T-helper 17 cell (primary cell): ENCODE measurements at regions not wholly inside any gene's neighbourhood (a gene's known extent, or its start where the extent isn't known, plus 50 kb on each side); places are given as distances from the start of the nearest gene placed in this dataset.

Experiments
- ATAC-seq: fragments of 150-1000 bp; cut with Tn5 transposase; 2 replicates; pipeline ENCODE4 v1.10.0; 2021; ENCODE audit warnings: mild to moderate bottlenecking, moderate library complexity
- DNase-seq, 3 donors: peaks; one replicate each; pipeline versions ENCODE4 v3.0.0 to v3.0.0-alpha.2; 2020 to 2021
- H3K9me3 ChIP-seq: one replicate; pipeline ENCODE4 v1.7.0; 2013; ENCODE audit warnings: low read length, mild to moderate bottlenecking; ENCODE audit not compliant: control insufficient read depth, poor library complexity, severe bottlenecking
- H3K27ac Mint-ChIP-seq: one replicate; pipeline ENCODE4 v1.8.0; 2022; ENCODE audit warnings: mild to moderate bottlenecking, moderate library complexity, mixed read lengths
- H3K27me3 Mint-ChIP-seq: one replicate; pipeline ENCODE4 v1.8.0; 2022; ENCODE audit warnings: mixed read lengths
- H3K36me3 Mint-ChIP-seq: one replicate; pipeline ENCODE4 v1.8.0; 2022; ENCODE audit warnings: low read depth, mixed read lengths
- H3K4me1 Mint-ChIP-seq: one replicate; pipeline ENCODE4 v1.8.0; 2022; ENCODE audit warnings: mild to moderate bottlenecking, mixed read lengths
- H3K4me3 Mint-ChIP-seq: one replicate; pipeline ENCODE4 v1.8.0; 2022; ENCODE audit warnings: mild to moderate bottlenecking, moderate library complexity, mixed read lengths

DNA sequence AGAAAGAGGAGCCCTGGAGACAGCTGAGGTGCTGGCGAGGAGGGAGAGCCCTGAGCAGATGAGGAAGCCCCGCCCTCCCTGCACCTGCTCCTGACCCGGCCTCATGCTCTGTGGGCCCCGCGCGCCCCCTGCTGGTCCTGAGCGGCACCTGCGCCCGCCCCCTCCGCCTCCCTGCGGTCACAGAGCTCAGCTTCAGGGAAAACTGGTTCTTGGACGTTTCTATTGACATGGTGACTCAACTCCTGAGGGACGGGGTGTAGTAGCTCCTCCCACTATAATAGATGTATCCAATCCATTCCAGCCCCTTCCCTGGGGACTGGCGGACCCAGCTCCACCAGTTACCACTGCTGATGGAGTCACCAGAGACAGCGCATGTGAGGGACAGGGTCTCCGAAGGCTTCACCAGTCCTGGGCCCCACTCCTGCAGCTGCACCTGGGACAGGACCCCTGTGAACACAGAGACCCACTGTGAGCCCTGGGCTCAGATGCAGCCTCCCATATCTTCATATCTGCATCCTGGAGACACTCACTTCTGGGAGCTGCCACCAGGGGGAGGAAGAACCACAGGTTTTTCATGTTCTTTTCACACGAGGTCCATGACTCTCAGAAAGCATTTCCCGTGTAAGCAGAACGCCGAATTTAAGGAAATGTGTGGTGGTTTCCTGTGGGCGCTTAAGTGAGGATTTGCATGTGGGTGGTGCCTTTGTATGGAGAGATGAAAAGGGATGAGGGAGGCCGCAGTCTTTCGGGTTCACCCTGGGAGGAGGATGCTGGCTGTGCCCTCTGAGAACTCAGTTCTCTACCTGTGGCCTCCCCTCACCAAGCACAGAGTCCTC lies 1346.4 kb downstream of the TMEM121 start:
- H3K9me3 ChIP-seq, result no peaks in the 10 kb centered on the region
- peak overlapping the region; percentile 27 for H3K27ac Mint-ChIP-seq
- H3K4me1 Mint-ChIP-seq, result peaks cover 10% of the 10 kb centered on the region
- no peaks in the 10 kb centered on the region for H3K36me3 Mint-ChIP-seq
- DNase-seq (peak; percentile 61 to 79 (median 67)), ATAC-seq (peak; percentile 88)
- peak overlapping the region; percentile 57 for H3K4me3 Mint-ChIP-seq
- H3K27me3 Mint-ChIP-seq, result peaks cover 44% of the 10 kb centered on the region

DNA sequence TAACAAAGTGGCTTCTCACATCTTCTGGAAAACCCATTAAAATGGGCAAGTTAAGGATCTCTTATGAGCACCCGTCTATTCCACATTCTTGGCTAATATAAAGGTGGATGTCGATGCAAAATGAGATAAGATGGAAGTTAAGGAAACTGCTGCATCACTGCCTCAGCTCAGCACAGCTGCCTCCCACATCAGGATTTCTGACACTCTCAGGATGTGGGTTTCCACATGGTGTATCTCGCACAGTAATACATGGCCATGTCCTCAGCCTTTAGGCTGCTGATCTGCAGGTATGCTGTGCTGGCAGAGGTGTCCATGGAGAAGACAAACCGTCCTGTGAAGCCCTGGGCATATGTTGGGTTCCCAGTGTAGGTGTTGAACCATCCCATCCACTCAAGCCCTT lies 1348.0 kb downstream of the TMEM121 start:
- H3K27me3 Mint-ChIP-seq, result peaks cover 38% of the 10 kb centered on the region
- ATAC-seq, result no peak

DNA sequence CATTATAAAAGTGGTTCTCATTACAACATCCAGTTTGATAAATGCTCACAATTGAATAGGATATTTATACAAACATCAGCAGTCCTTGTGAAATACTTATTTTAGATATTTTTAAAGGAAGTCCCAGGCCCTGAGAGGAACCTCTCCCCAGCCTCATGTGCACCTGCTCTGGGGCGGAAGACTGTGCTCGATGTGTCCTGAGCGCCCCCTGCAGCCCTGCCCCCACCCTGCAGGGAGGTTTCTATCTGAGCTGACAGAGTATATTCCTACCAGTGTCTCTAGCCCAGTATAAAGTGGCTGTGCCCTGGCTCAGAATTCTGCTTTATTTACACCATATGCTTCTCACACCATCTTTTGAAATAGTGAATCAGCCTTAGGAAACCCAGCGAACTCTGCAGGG lies 1349.1 kb downstream of the TMEM121 start:
- peak in 1 of 3 donors; percentile 25 for DNase-seq
- no peaks in the 10 kb centered on the region for H3K36me3 Mint-ChIP-seq
- peaks cover 26% of the 10 kb centered on the region for H3K27me3 Mint-ChIP-seq
- peak; percentile 50 for ATAC-seq
- peaks cover 10% of the 10 kb centered on the region for H3K4me1 Mint-ChIP-seq
- peak overlapping the region; percentile 16 for H3K27ac Mint-ChIP-seq
- no peaks in the 10 kb centered on the region for H3K9me3 ChIP-seq
- H3K4me3 Mint-ChIP-seq, result no peak overlapping the region

More for the DNA sequence above, 1348.0 kb downstream of the TMEM121 start:
- no peak for DNase-seq
- no peaks in the 10 kb centered on the region for H3K9me3 ChIP-seq
- Mint-ChIP-seq H3K27ac (no peak overlapping the region), H3K4me1 (peaks cover 10% of the 10 kb centered on the region), H3K4me3 (no peak overlapping the region), H3K36me3 (no peaks in the 10 kb centered on the region)

- Mint-ChIP-seq H3K36me3 (no peaks in the 10 kb centered on the region), H3K4me1 (peaks cover 10% of the 10 kb centered on the region), H3K27ac (no peak overlapping the region), H3K27me3 (peaks cover 18% of the 10 kb centered on the region), H3K4me3 (no peak overlapping the region)
- ATAC-seq (no peak), DNase-seq (no peak)
- no peaks in the 10 kb centered on the region for H3K9me3 ChIP-seq
Observed at GRCh38 chr14:106876711-106877110, 1350.3 kb downstream of the TMEM121 start.

DNA sequence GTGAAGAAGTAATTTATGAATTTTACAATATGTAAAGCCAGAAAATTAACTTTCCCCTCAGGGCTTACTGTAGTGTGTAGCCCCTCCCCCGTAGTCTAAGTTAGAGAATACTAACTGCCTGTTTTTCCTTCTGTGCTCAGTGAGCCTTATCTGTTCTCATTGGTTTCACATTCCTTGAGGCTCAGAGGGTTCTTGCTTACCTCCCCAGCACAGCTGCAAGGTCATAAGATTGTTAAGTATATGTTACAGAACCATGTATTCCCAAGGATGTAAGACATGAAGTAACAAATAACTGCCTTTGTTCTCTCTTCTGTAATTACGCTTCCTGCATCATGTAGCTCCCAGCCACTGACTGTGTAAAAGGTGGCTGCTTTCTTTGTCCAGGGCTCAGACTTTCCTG lies 1351.1 kb downstream of the TMEM121 start:
- Mint-ChIP-seq H3K27me3 (peaks cover 18% of the 10 kb centered on the region), H3K36me3 (no peaks in the 10 kb centered on the region), H3K4me3 (no peak overlapping the region), H3K4me1 (peaks cover 7% of the 10 kb centered on the region), H3K27ac (no peak overlapping the region)
- DNase-seq, result no peak
- no peak for ATAC-seq
- no peaks in the 10 kb centered on the region for H3K9me3 ChIP-seq

GRCh38 chr14:106879241-106879640 lies 1352.9 kb downstream of the TMEM121 start:
- peak; percentile 47 for ATAC-seq
- Mint-ChIP-seq H3K27ac (no peak overlapping the region), H3K4me1 (no peaks in the 10 kb centered on the region), H3K27me3 (peaks cover 18% of the 10 kb centered on the region), H3K4me3 (no peak overlapping the region), H3K36me3 (no peaks in the 10 kb centered on the region)
- no peaks in the 10 kb centered on the region for H3K9me3 ChIP-seq
- no peak for DNase-seq

DNA sequence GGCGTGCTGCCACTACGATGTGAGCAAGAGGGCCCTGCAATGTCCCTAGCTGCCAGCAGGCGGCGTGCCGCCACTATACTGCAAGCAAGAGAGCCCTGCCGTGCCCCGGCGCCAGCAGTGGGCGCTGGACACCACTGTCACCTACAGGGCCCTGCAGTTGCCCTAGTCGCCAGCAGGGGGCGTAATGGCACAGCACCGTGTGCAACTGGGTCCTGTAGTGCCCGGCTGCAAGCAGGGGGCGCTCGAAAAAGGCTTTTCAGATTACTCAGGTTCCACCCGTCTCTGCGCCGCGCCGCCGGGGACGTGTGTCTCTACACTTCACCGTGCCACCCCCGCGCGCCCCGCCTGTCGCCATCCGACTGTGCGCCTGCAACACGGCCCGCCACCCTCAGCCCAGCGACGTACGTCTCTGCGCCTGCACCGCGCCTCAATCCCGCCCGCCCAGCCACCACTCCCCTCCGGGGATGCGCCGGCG lies 1356.9 kb downstream of the TMEM121 start:
- Mint-ChIP-seq H3K4me1 (no peaks in the 10 kb centered on the region), H3K27me3 (peaks cover under 1% of the 10 kb centered on the region), H3K27ac (no peak overlapping the region)

More for the DNA sequence above, 1356.9 kb downstream of the TMEM121 start:
- no peaks in the 10 kb centered on the region for H3K9me3 ChIP-seq
- Mint-ChIP-seq H3K4me3 (no peak overlapping the region), H3K36me3 (no peaks in the 10 kb centered on the region)
- ATAC-seq (peak; percentile 30), DNase-seq (peak in 1 of 3 donors; percentile 19)
